ENCODE measurements at regions not wholly inside any gene's neighbourhood (a gene's known extent, or its start where the extent isn't known, plus 50 kb on each side); places are given as distances from the start of the nearest gene placed in this dataset.

DNA sequence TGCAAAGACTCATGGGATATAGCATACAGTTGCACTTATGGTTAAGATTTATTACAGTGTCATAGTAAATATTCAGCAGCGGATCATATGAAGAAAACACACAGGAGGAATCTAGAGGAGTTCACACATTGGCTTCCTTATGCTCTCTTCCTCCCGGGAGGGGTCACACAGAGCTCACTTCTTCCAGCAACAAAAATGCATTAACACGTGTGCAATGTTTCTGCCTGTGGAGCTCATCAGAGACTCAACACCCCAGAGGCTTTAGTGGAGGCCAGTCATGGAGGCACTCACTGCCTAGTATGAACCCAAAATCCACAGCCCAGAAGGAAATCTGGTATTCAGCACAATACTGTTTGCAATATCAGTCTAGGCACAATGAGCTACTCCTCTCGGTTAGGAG, 202.8 kb upstream of the PRSS1 start:
- POLR2A ChIA-PET (ENCODE audit: unreplicated experiment): no interaction called here
- BruUV-seq (replicated peaks): no TSS peak

DNA sequence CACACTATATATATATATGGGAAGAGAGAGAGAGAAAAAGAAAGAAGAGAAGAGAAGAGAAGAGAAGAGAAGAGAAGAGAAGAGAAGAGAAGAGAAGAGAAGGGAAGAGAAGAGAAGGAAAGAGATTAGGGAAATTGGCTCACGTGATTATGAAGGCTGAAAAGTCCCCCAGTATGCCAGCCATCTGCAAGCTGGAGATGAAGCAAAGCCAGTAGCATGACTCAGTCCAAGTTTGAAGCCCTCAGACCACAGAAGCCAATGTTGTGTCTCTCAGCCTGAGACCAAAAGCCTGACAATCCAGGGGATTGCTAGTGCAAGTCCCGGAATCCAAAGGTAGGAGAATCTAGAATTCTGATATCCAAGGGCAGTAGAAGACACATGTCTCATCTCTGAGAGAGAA, 206.3 kb upstream of the PRSS1 start:
- no TSS peak for BruUV-seq (replicated peaks)
- Histone ChIP-seq H3K27me3 (ENCODE audit: insufficient read depth, low read depth) (no peaks in the 10 kb centered on the region), H3K27ac (no peak overlapping the region), H3K9me2 (ENCODE audit: insufficient read depth) (no peaks in the 10 kb centered on the region), H4K20me1 (ENCODE audit: insufficient read depth) (no peaks in the 10 kb centered on the region), H3K4me1 (replicated peaks; ENCODE audit: insufficient read depth) (peaks cover 24% of the 10 kb centered on the region), H3K4me3 (no peak overlapping the region), H3F3A (ENCODE audit: insufficient read depth, low read depth) (peaks cover 18% of the 10 kb centered on the region), H3K9me3 (ENCODE audit: insufficient read depth, low read depth) (0 out of 2 replicates have a peak, but pooled peaks cover 6% of the 10 kb centered on the region), H2AFZ (no peak overlapping the region), H3K4me2 (no peak overlapping the region), H3K36me3 (ENCODE audit: low read depth) (no peaks in the 10 kb centered on the region), H3K79me2 (ENCODE audit: low read depth) (no peaks in the 10 kb centered on the region)
- ChIA-PET CTCF (no interaction called here), POLR2A (ENCODE audit: unreplicated experiment) (no interaction called here)
- DNase-seq: no peak
- no peak for TF ChIP-seq EZH2 (IDR thresholded peaks at IDR 0.05; ENCODE audit: low read depth)
- TF ChIP-seq, protein P1, sequence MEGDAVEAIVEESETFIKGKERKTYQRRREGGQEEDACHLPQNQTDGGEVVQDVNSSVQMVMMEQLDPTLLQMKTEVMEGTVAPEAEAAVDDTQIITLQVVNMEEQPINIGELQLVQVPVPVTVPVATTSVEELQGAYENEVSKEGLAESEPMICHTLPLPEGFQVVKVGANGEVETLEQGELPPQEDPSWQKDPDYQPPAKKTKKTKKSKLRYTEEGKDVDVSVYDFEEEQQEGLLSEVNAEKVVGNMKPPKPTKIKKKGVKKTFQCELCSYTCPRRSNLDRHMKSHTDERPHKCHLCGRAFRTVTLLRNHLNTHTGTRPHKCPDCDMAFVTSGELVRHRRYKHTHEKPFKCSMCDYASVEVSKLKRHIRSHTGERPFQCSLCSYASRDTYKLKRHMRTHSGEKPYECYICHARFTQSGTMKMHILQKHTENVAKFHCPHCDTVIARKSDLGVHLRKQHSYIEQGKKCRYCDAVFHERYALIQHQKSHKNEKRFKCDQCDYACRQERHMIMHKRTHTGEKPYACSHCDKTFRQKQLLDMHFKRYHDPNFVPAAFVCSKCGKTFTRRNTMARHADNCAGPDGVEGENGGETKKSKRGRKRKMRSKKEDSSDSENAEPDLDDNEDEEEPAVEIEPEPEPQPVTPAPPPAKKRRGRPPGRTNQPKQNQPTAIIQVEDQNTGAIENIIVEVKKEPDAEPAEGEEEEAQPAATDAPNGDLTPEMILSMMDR (conservative IDR thresholded peaks at IDR 0.05): no peak
- intact Hi-C loops (cut with micrococcal nuclease; ENCODE audit: unreplicated experiment): no loop called here

More for the DNA sequence above, 202.8 kb upstream of the PRSS1 start:
- Histone ChIP-seq H3K9me2 (ENCODE audit: insufficient read depth) (no peaks in the 10 kb centered on the region), H3F3A (ENCODE audit: insufficient read depth, low read depth) (no peaks in the 10 kb centered on the region), H3K9me3 (ENCODE audit: insufficient read depth, low read depth) (peaks cover 3% of the 10 kb centered on the region; the same call in 1 of the 2 replicates), H3K79me2 (ENCODE audit: low read depth) (no peaks in the 10 kb centered on the region), H3K27ac (no peak overlapping the region), H3K36me3 (ENCODE audit: low read depth) (no peaks in the 10 kb centered on the region), H3K4me1 (replicated peaks; ENCODE audit: insufficient read depth) (peaks cover 10% of the 10 kb centered on the region), H4K20me1 (ENCODE audit: insufficient read depth) (no peaks in the 10 kb centered on the region), H3K4me2 (no peak overlapping the region), H3K4me3 (no peak overlapping the region), H2AFZ (no peak overlapping the region), H3K27me3 (ENCODE audit: insufficient read depth, low read depth) (no peaks in the 10 kb centered on the region)
- CTCF ChIA-PET: interaction anchor here (0.7 kb wide), 1 partner anchor 67 kb away, joined by 3 read pairs; no protein-coding TSS in a partner anchor
- TF ChIP-seq, protein P1 (conservative IDR thresholded peaks at IDR 0.05): no peak
- no peak for TF ChIP-seq EZH2 (IDR thresholded peaks at IDR 0.05; ENCODE audit: low read depth)
- intact Hi-C loops (cut with micrococcal nuclease; ENCODE audit: unreplicated experiment): no loop called here
- DNase-seq: no peak

DNA sequence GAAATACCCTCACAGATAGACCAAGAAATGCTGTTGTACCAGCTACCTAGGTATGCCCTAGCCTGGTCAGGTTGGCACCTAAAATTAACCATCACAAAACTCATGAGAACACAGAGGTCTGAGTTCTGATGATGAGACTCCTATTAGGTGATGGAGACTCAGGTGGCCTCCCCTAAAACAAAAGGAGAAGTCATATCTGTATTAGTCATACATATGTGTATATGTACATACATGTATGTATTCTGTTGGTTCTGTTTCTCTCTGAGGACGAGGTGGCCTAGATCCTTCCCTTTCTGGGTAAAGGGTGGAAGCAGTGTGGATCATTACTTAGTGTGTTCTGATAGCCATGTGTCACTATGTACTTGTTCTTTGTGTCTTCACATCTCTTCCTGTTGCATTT, 207.2 kb upstream of the PRSS1 start:
- BruUV-seq (replicated peaks): no TSS peak
- CTCF ChIA-PET: no interaction called here

More for the DNA sequence above, 207.2 kb upstream of the PRSS1 start:
- Histone ChIP-seq H3K4me1 (replicated peaks; ENCODE audit: insufficient read depth) (peaks cover 29% of the 10 kb centered on the region), H3K27ac (no peak overlapping the region), H3K36me3 (ENCODE audit: low read depth) (no peaks in the 10 kb centered on the region), H3K9me3 (ENCODE audit: insufficient read depth, low read depth) (0 out of 2 replicates have a peak, but pooled peaks cover 6% of the 10 kb centered on the region), H2AFZ (no peak overlapping the region), H3K4me3 (no peak overlapping the region), H3K9me2 (ENCODE audit: insufficient read depth) (no peaks in the 10 kb centered on the region), H4K20me1 (ENCODE audit: insufficient read depth) (no peaks in the 10 kb centered on the region), H3K27me3 (ENCODE audit: insufficient read depth, low read depth) (no peaks in the 10 kb centered on the region), H3K4me2 (no peak overlapping the region), H3K79me2 (ENCODE audit: low read depth) (no peaks in the 10 kb centered on the region), H3F3A (ENCODE audit: insufficient read depth, low read depth) (peaks cover 18% of the 10 kb centered on the region)
- no peak for DNase-seq
- TF ChIP-seq, protein P1 (conservative IDR thresholded peaks at IDR 0.05): no peak
- TF ChIP-seq EZH2 (IDR thresholded peaks at IDR 0.05; ENCODE audit: low read depth): no peak
- intact Hi-C loops (cut with micrococcal nuclease; ENCODE audit: unreplicated experiment): no loop called here
- POLR2A ChIA-PET (ENCODE audit: unreplicated experiment): no interaction called here

All from PC-9 (cell line).